SKM-1 treated with dmso at 0.1 percent for 144 hours (cell line): ENCODE measurements at regions not wholly inside any gene's neighbourhood (a gene's known extent, or its start where the extent isn't known, plus 50 kb on each side); places are given as distances from the start of the nearest gene placed in this dataset.

Source experiments
- DNase-seq: peaks from one replicate; lab custom pipeline; 2025; ENCODE audit not compliant: unreplicated experiment; lab: John Stamatoyannopoulos, UW

- DNase-seq, result peak; percentile 66
Observed at GRCh38 chr18:22332590-22332989, 85.1 kb downstream of the CTAGE1 start.

GRCh38 chr18:22330508-22330907 lies 87.2 kb downstream of the CTAGE1 start:
- no peak for DNase-seq

- no peak for DNase-seq
Observed at GRCh38 chr18:22325396-22325795, 92.3 kb downstream of the CTAGE1 start.

- DNase-seq, result no peak
Observed at GRCh38 chr18:22324191-22325131, 93.3 kb downstream of the CTAGE1 start.

- DNase-seq, result peak; percentile 85
Observed at GRCh38 chr18:22322243-22322691, 95.4 kb downstream of the CTAGE1 start.

- peak; percentile 60 for DNase-seq
Observed at GRCh38 chr18:22320771-22321170, 96.9 kb downstream of the CTAGE1 start.

GRCh38 chr18:22320155-22320554 lies 97.6 kb downstream of the CTAGE1 start:
- DNase-seq, result no peak

- peak; percentile 64 for DNase-seq
Observed at GRCh38 chr18:22318745-22319407, 98.8 kb downstream of the CTAGE1 start.

- DNase-seq, result no peak
Observed at GRCh38 chr18:22314420-22314819, 103.3 kb downstream of the CTAGE1 start.

- DNase-seq, result no peak
Observed at GRCh38 chr18:22314001-22314400, 103.7 kb downstream of the CTAGE1 start.

- no peak for DNase-seq
Observed at GRCh38 chr18:22311301-22311700, 106.4 kb downstream of the CTAGE1 start.

GRCh38 chr18:22309191-22309590 lies 108.5 kb downstream of the CTAGE1 start:
- DNase-seq, result no peak

- DNase-seq, result peak; percentile 86
Observed at GRCh38 chr18:22307528-22307927, 110.2 kb downstream of the CTAGE1 start.

GRCh38 chr18:22303927-22304326 lies 113.8 kb downstream of the CTAGE1 start:
- no peak for DNase-seq

GRCh38 chr18:22302144-22302543 lies 115.6 kb downstream of the CTAGE1 start:
- DNase-seq, result peak; percentile 99

GRCh38 chr18:22300665-22301636 lies 116.8 kb downstream of the CTAGE1 start:
- peak; percentile 64 for DNase-seq

- DNase-seq, result no peak
Observed at GRCh38 chr18:22297008-22297407, 120.7 kb downstream of the CTAGE1 start.

- DNase-seq, result peak; percentile 81
Observed at GRCh38 chr18:22296304-22296703, 121.4 kb downstream of the CTAGE1 start.

- peak; percentile 35 for DNase-seq
Observed at GRCh38 chr18:22293417-22293816, 124.0 kb downstream of the GATA6 start.

GRCh38 chr18:22290004-22290403 lies 120.6 kb downstream of the GATA6 start:
- DNase-seq, result no peak

GRCh38 chr18:22286585-22286984 lies 117.2 kb downstream of the GATA6 start:
- DNase-seq, result no peak
